VCaP (cell line): ENCODE measurements at regions not wholly inside any gene's neighbourhood (a gene's known extent, or its start where the extent isn't known, plus 50 kb on each side); places are given as distances from the start of the nearest gene placed in this dataset.

Experiments used
- H3K27ac ChIP-seq: fragments of 450-650 bp; 2 replicates; pipeline ENCODE4 v1.5.1; 2017
- TF ChIP-seq, protein P1 (sequence below): fragments of 450-650 bp; conservative IDR thresholded peaks from 2 replicates; pipeline ENCODE4 v1.5.1; 2017; ENCODE audit warnings: mild to moderate bottlenecking, moderate library complexity

DNA sequence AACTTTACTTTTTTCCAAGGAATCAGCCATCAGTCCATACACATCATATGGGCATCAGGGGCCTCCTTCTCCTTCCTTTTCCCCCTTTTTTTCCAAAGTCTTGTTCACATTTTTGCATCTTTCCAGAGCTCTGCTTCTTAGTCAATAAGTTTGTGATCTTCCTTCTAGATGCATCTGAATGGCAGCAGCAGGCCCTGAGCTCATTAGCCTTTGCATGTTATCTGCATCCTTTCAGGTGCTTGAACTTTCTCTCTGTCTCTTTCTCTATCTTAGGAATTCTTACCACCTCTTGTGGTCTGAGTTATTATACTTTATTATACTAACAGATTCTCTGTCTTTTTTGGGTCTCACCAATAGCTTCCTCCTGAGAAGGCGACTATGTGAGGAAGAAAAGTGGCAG is 312.4 kb upstream of the FANCL start:
- no peak overlapping the region for H3K27ac ChIP-seq
- TF ChIP-seq, protein P1, sequence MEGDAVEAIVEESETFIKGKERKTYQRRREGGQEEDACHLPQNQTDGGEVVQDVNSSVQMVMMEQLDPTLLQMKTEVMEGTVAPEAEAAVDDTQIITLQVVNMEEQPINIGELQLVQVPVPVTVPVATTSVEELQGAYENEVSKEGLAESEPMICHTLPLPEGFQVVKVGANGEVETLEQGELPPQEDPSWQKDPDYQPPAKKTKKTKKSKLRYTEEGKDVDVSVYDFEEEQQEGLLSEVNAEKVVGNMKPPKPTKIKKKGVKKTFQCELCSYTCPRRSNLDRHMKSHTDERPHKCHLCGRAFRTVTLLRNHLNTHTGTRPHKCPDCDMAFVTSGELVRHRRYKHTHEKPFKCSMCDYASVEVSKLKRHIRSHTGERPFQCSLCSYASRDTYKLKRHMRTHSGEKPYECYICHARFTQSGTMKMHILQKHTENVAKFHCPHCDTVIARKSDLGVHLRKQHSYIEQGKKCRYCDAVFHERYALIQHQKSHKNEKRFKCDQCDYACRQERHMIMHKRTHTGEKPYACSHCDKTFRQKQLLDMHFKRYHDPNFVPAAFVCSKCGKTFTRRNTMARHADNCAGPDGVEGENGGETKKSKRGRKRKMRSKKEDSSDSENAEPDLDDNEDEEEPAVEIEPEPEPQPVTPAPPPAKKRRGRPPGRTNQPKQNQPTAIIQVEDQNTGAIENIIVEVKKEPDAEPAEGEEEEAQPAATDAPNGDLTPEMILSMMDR, result no peak

DNA sequence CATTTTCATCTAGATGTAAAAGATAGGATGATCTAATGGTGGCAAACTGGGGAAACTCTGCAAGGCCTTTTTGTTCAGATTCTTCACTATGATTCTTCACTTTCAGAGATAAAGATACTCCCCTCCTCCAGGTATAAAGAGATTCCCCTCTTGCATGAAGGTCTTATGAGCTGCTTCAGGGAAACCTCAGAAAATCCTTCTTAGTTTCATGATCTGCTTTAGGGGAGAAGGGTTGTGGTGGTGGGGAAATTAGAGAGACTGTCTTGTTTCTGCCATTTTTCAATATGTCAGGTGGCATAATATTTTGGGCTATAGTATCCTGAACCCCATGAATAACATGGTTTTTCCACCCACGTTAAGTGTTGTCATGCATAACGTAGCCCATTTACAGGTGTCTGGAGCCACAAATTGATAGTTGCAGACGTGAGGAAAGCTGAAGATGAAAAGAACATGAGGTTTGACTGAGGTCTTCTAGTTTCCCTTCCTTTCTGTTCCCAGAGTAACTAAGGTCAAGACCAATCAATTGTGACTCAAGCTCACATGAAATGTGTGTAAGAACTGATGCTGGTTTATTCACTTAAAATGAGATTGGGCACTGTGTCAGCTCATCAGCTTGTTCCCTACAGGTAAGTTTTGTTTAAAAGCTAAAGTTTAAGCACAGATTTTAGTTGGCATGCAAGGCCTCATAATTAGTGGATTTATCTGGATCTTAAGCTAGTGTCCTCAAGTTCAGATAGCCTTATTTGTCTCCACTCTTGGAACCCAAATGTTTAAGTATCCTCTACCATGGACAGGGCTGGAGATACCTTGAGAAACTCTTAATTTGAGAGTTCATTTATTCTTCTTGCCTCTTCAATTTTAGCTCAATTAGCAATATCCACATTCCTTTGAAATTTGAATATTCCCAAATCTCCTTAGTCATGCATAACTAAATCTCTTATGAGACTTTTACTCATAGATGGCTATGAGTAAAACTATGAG is 304.5 kb upstream of the FANCL start:
- TF ChIP-seq, protein P1, result no peak
- no peak overlapping the region for H3K27ac ChIP-seq

DNA sequence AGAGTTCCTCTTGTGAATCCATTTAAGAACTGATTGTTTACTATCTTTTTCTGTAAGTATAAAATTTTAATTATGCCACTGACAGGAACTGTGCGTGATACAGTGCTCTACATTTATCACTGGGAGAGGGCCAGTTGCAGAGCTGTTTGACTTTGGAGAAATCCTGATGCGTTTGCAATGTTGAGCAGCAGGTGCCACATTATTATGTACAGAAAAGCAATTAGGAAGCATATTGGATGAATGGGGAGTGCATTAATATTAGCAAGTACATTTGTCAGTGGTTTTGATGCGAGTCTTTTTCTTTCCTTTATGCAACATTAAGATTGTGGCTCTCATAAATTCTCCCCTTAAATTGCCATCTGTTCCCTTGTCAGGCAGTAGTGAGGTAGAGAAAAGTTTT is 302.3 kb upstream of the FANCL start:
- no peak overlapping the region for H3K27ac ChIP-seq
- TF ChIP-seq, protein P1, result no peak

DNA sequence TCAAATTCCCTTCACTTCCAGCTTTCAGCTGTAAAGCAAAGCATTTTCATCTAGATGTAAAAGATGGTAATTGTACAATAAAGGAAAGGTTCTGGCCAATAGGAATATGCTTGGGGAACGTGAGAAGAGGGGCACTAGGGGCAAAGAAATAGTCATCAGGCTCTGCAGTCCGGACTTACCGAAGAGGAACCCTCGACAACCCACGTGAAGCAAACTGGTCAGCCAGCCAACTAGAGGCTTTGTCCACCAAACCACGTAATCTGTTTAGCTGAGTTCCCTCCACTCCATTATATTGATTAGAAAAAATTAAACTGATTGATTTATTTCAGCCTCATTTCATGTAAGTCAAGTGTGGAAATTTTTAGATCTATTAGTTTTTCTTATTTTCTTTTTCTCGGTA is 300.4 kb upstream of the FANCL start:
- TF ChIP-seq, protein P1, result no peak

DNA sequence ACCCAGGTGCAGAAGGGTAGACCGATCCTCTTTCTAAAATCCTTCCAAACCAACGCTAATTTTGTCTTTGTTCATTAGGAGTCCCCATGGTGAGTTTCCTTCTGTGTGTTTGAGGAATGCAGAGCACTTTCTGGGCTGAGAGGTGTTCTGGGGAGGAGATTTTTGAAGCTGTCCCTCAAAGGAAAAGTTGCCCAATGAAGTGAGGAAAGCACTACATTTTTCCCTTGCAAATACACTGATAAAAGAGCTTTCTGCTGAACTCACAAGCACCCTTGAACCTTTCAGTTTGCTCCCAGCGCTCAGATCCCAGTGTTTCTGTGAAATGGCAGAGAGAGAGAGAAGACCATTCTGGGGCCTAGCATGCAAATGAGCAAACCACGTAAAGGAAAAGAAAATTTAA is 299.6 kb upstream of the FANCL start:
- TF ChIP-seq, protein P1, result no peak
- no peak overlapping the region for H3K27ac ChIP-seq

More for the DNA sequence above, 300.4 kb upstream of the FANCL start:
- H3K27ac ChIP-seq, result no peak overlapping the region

DNA sequence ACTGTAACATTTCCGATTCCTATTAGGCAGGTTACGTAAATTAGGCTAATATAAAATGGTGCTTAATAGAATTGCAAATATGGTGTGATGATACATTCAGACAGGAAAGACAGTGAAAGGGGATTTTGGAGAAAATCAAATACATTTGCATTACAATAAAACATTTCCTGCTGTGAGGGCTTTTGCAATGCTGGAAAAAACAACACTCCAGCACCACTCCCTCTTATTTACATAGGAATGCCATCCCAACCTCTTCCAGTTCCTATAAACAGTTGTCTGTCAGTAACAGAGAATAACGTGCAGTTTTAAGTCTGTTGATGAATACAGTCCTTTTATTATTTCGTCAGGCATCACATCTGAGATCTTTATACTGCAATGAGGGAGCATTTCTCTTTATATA is 298.8 kb upstream of the FANCL start:
- H3K27ac ChIP-seq, result no peak overlapping the region
- TF ChIP-seq, protein P1, result no peak

DNA sequence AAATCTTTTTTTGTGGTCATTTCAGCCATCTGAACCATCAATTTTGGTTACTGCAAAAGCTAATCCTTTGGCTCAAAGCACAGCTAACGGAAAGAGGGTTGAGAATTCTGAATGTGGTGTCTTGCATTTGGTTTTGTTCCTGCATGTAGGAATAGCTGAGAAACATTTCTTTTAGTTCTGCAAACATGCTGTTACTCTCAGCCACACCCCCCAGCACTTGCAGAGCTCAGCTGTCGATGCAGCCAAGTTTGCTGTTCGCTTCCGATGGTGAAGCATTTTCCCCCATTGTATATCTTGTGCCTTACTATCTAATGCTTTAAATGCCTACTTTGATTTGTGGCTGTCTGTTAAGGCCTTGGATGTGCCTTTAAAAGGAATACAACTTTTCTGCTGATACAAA is 294.9 kb upstream of the FANCL start:
- TF ChIP-seq, protein P1, result no peak

More for the DNA sequence above, 294.9 kb upstream of the FANCL start:
- no peak overlapping the region for H3K27ac ChIP-seq
